HEK293T (cell line): ENCODE measurements at regions not wholly inside any gene's neighbourhood (a gene's known extent, or its start where the extent isn't known, plus 50 kb on each side); places are given as distances from the start of the nearest gene placed in this dataset.

Source experiments
- CTCF ChIA-PET: fragments of 350-600 bp; formaldehyde crosslinking; extraction: SDS; loops from one replicate; lab custom pipeline; 2021; ENCODE audit warnings: antibody characterized with exemption, inconsistent platforms; lab: Yijun Ruan, JAX
- POLR2A ChIA-PET: fragments of 350-600 bp; formaldehyde crosslinking; extraction: SDS; loops from one replicate; lab custom pipeline; 2020; ENCODE audit warnings: antibody characterized with exemption, inconsistent platforms; lab: Yijun Ruan, JAX
- DNase-seq: peaks from one replicate; pipeline ENCODE4 v3.0.0; 2012; ENCODE audit warnings: mixed read lengths; ENCODE audit errors: extremely low spot score
- ARNT ChIP-seq: fragments of 450-650 bp; IDR thresholded peaks from 2 replicates; pipeline ENCODE4 v1.6.1; 2017; ENCODE audit warnings: mild to moderate bottlenecking
- BHLHE40 ChIP-seq: fragments of 450-650 bp; IDR thresholded peaks from 2 replicates; pipeline ENCODE4 v1.6.1; 2016; ENCODE audit warnings: mild to moderate bottlenecking, moderate library complexity, borderline replicate concordance
- CTBP1 ChIP-seq: fragments of 450-650 bp; IDR thresholded peaks from 2 replicates; pipeline ENCODE4 v1.6.1; 2016; ENCODE audit warnings: borderline replicate concordance
- ELF4 ChIP-seq: fragments of 450-650 bp; IDR thresholded peaks from 2 replicates; pipeline ENCODE4 v1.6.1; 2017; ENCODE audit warnings: antibody characterized with exemption
- FOXA1 ChIP-seq: fragments of 450-650 bp; IDR thresholded peaks from 2 replicates; pipeline ENCODE4 v1.6.1; 2016; ENCODE audit warnings: mild to moderate bottlenecking
- FOXK2 ChIP-seq: fragments of 450-650 bp; IDR thresholded peaks from 2 replicates; pipeline ENCODE4 v1.6.1; 2016; ENCODE audit warnings: mild to moderate bottlenecking
- FOXM1 ChIP-seq: fragments of 450-650 bp; IDR thresholded peaks from 2 replicates; pipeline ENCODE4 v1.6.1; 2017; ENCODE audit warnings: mild to moderate bottlenecking, borderline replicate concordance
- HDGF ChIP-seq: fragments of 450-650 bp; IDR thresholded peaks from 2 replicates; pipeline ENCODE4 v1.6.1; 2017; ENCODE audit warnings: antibody characterized with exemption, borderline replicate concordance
- L3MBTL2 ChIP-seq: fragments of 450-650 bp; conservative IDR thresholded peaks from 2 replicates; pipeline ENCODE4 v1.6.1; 2016; ENCODE audit warnings: mild to moderate bottlenecking
- LEF1 ChIP-seq: fragments of 450-650 bp; IDR thresholded peaks from 2 replicates; pipeline ENCODE4 v1.6.1; 2017; ENCODE audit warnings: mild to moderate bottlenecking, borderline replicate concordance
- NFRKB ChIP-seq: fragments of 450-650 bp; IDR thresholded peaks from 2 replicates; pipeline ENCODE4 v1.6.1; 2016; ENCODE audit warnings: mild to moderate bottlenecking, moderate library complexity
- SP1 ChIP-seq: fragments of 450-650 bp; IDR thresholded peaks from 2 replicates; pipeline ENCODE4 v1.6.1; 2017
- SUZ12 ChIP-seq: fragments of 450-650 bp; IDR thresholded peaks from 2 replicates; pipeline ENCODE4 v1.6.1; 2016; ENCODE audit warnings: mild to moderate bottlenecking
- TARDBP ChIP-seq: fragments of 450-650 bp; IDR thresholded peaks from 2 replicates; pipeline ENCODE4 v1.6.1; 2016
- ZNF384 ChIP-seq: fragments of 450-650 bp; IDR thresholded peaks from 2 replicates; pipeline ENCODE4 v1.6.1; 2016
- TF ChIP-seq, protein P1 (sequence below): fragments of 450-650 bp; IDR thresholded peaks from 2 replicates; pipeline ENCODE4 v1.6.1; 2016

DNA sequence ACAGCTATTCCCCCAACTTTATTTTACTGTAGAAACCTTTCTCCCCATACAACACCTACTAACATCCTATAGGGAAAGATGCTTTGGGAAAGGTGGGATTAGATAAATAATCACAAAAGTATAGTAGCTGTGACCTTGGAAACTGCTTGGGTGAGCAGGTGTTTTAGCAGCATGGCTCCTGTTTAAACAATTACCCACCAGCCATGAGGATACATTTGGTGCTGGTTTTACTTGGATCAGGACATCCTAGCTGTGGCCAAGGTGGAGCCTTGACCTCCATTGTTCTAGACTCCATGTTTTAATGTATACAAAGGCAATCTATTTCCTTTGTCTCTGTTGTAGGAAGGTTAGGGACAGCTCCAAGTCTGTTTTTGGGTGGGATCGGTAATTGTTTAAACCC is 56.8 kb upstream of the ALDH1B1 start:
- DNase-seq: no peak
- TF ChIP-seq BHLHE40 (no peak), HDGF (no peak)
- POLR2A ChIA-PET: no interaction called here
- CTCF ChIA-PET: no interaction called here

- POLR2A ChIA-PET: no interaction called here
- TF ChIP-seq SUZ12 (no peak), LEF1 (no peak), L3MBTL2 (no peak), NFRKB (no peak), SP1 (no peak), ARNT (no peak), TARDBP (no peak), ZNF384 (no peak), ELF4 (no peak), BHLHE40 (no peak), FOXM1 (no peak), FOXK2 (no peak), FOXA1 (no peak), HDGF (no peak)
- TF ChIP-seq, protein P1, sequence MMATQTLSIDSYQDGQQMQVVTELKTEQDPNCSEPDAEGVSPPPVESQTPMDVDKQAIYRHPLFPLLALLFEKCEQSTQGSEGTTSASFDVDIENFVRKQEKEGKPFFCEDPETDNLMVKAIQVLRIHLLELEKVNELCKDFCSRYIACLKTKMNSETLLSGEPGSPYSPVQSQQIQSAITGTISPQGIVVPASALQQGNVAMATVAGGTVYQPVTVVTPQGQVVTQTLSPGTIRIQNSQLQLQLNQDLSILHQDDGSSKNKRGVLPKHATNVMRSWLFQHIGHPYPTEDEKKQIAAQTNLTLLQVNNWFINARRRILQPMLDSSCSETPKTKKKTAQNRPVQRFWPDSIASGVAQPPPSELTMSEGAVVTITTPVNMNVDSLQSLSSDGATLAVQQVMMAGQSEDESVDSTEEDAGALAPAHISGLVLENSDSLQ: no peak
- DNase-seq: no peak
- CTCF ChIA-PET: interaction anchor here (0.7 to 1.1 kb wide), 2 partner anchors 13 to 900 kb away, joined by 3 read pairs; no protein-coding TSS in a partner anchor
Observed at GRCh38 chr9:38334234-38334633, 58.3 kb upstream of the ALDH1B1 start.

GRCh38 chr9:38333047-38333446 is 59.5 kb upstream of the ALDH1B1 start:
- ChIA-PET POLR2A (no interaction called here), CTCF (no interaction called here)
- no peak for DNase-seq
- TF ChIP-seq, protein P1: no peak
- TF ChIP-seq FOXA1: no peak
- TF ChIP-seq NFRKB: no peak
- no peak for TF ChIP-seq SUZ12
- no peak for TF ChIP-seq CTBP1

DNA sequence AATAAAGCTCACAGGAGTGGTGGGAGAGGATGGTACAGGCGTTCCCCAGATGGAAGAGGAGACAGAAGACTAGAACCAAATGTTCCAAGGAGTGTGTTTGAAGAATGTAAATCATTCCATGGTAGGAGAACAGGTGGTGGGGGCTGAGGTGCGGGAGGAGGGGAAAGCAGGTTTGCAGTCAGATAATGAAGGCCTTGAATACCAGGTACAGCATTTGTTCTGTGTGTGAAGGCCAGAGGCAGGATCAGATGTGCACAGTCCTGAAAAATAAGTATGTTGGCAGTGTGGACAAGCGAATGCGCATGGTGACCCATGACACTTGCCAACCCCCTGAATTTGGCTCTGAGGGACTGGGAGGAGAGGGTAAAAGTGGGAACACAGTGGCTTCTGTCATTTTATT is 59.9 kb upstream of the ALDH1B1 start:
- ChIA-PET POLR2A (no interaction called here), CTCF (no interaction called here)
- TF ChIP-seq SP1 (no peak), CTBP1 (no peak), L3MBTL2 (no peak), ELF4 (no peak)
- DNase-seq: no peak

- DNase-seq: no peak
- TF ChIP-seq ELF4: no peak
- TF ChIP-seq FOXA1: no peak
- POLR2A ChIA-PET: no interaction called here
- CTCF ChIA-PET: no interaction called here
Observed at GRCh38 chr9:38331141-38331540, 61.4 kb upstream of the ALDH1B1 start.

- ChIA-PET POLR2A (no interaction called here), CTCF (no interaction called here)
- TF ChIP-seq NFRKB (no peak), FOXA1 (no peak), ELF4 (no peak), FOXM1 (no peak), L3MBTL2 (no peak), SUZ12 (no peak), FOXK2 (no peak), ARNT (no peak), TARDBP (no peak)
- TF ChIP-seq, protein P1: no peak
Observed at GRCh38 chr9:38329968-38330367, 62.5 kb upstream of the ALDH1B1 start.

GRCh38 chr9:38328765-38329164 is 63.7 kb upstream of the ALDH1B1 start:
- DNase-seq: no peak
- ChIA-PET POLR2A (no interaction called here), CTCF (no interaction called here)
- TF ChIP-seq ARNT (no peak), SUZ12 (no peak), NFRKB (no peak), FOXM1 (no peak), TARDBP (no peak), ZNF384 (no peak), BHLHE40 (no peak), L3MBTL2 (no peak), FOXK2 (no peak), ELF4 (no peak), HDGF (no peak)

More at GRCh38 chr9:38329968-38330367, 62.5 kb upstream of the ALDH1B1 start:
- no peak for DNase-seq
